Stimulated activated naive CD8-positive, alpha-beta T cell treated with anti-CD3 and anti-CD28 coated beads, Interleukin-15, amount 100 ng/mL, for 72 hours (primary cell): ENCODE measurements at regions not wholly inside any gene's neighbourhood (a gene's known extent, or its start where the extent isn't known, plus 50 kb on each side); places are given as distances from the start of the nearest gene placed in this dataset.

ENCODE experiments used
- ATAC-seq: fragments of 150-1000 bp; cut with Tn5 transposase; 2 replicates; pipeline ENCODE4 v1.10.0; 2021; ENCODE audit warnings: mild to moderate bottlenecking, moderate library complexity
- DNase-seq, 2 donors: peaks; one replicate each; pipeline ENCODE4 v3.0.0; 2021 to 2022
- H3K27ac Mint-ChIP-seq, 2 donors: one replicate each; pipeline ENCODE4 v1.8.0; 2022; ENCODE audit warnings: mild to moderate bottlenecking in 2 of 2, mixed read lengths in 2 of 2, moderate library complexity in 2 of 2
- H3K27me3 Mint-ChIP-seq: one replicate; pipeline ENCODE4 v1.8.0; 2022; ENCODE audit warnings: mixed read lengths
- H3K4me1 Mint-ChIP-seq: one replicate; pipeline ENCODE4 v1.8.0; 2022; ENCODE audit warnings: mild to moderate bottlenecking, mixed read lengths
- H3K4me3 Mint-ChIP-seq, 2 donors: one replicate each; pipeline ENCODE4 v1.8.0; 2022; ENCODE audit warnings: mild to moderate bottlenecking in 2 of 2, mixed read lengths in 2 of 2, moderate library complexity in 1 of 2
- H3K9me3 Mint-ChIP-seq, 2 donors: one replicate each; pipeline ENCODE4 v1.8.0; 2022; ENCODE audit warnings: mixed read lengths in 2 of 2

GRCh38 chr12:30818562-30818961 lies 63.8 kb upstream of the CAPRIN2 start:
- Mint-ChIP-seq H3K27me3 (peaks cover 72% of the 10 kb centered on the region), H3K4me3 (no peak overlapping the region), H3K4me1 (peaks cover 21% of the 10 kb centered on the region), H3K9me3 (no peaks in the 10 kb centered on the region), H3K27ac (no peak overlapping the region)
- no peak for ATAC-seq
- DNase-seq = no peak

- Mint-ChIP-seq H3K4me1 (peaks cover 4% of the 10 kb centered on the region), H3K27me3 (peaks cover 70% of the 10 kb centered on the region), H3K4me3 (no peak overlapping the region), H3K27ac (no peak overlapping the region), H3K9me3 (no peaks in the 10 kb centered on the region)
- no peak for ATAC-seq
- no peak for DNase-seq
These were observed 62.2 kb upstream of the CAPRIN2 start for GRCh38 chr12:30816742-30817465.

- DNase-seq = no peak
- H3K4me3 Mint-ChIP-seq = no peak overlapping the region
- H3K4me1 Mint-ChIP-seq = no peaks in the 10 kb centered on the region
- no peak for ATAC-seq
- H3K27ac Mint-ChIP-seq = no peak overlapping the region
- peaks cover 60% of the 10 kb centered on the region for H3K27me3 Mint-ChIP-seq
- H3K9me3 Mint-ChIP-seq = no peaks in the 10 kb centered on the region
These were observed 59.5 kb upstream of the CAPRIN2 start for GRCh38 chr12:30814295-30814655.

GRCh38 chr12:30813525-30814294 lies 59.0 kb upstream of the CAPRIN2 start:
- H3K27ac Mint-ChIP-seq = no peak overlapping the region
- DNase-seq (no peak), ATAC-seq (peak; percentile 82)
- peaks cover 54% of the 10 kb centered on the region for H3K27me3 Mint-ChIP-seq
- no peaks in the 10 kb centered on the region for H3K9me3 Mint-ChIP-seq
- no peak overlapping the region for H3K4me3 Mint-ChIP-seq
- H3K4me1 Mint-ChIP-seq = no peaks in the 10 kb centered on the region

- H3K4me3 Mint-ChIP-seq = no peak overlapping the region
- DNase-seq = no peak
- peaks cover 57% of the 10 kb centered on the region for H3K27me3 Mint-ChIP-seq
- H3K27ac Mint-ChIP-seq = no peak overlapping the region
- ATAC-seq = no peak
- H3K4me1 Mint-ChIP-seq = no peaks in the 10 kb centered on the region
- H3K9me3 Mint-ChIP-seq = no peaks in the 10 kb centered on the region
These were observed 57.2 kb upstream of the CAPRIN2 start for GRCh38 chr12:30811966-30812365.

GRCh38 chr12:30810918-30811317 lies 56.2 kb upstream of the CAPRIN2 start:
- Mint-ChIP-seq H3K4me1 (no peaks in the 10 kb centered on the region), H3K27me3 (peaks cover 47% of the 10 kb centered on the region), H3K4me3 (no peak overlapping the region), H3K9me3 (no peaks in the 10 kb centered on the region), H3K27ac (no peak overlapping the region)
- DNase-seq = no peak
- ATAC-seq = no peak

- Mint-ChIP-seq H3K27ac (no peak overlapping the region), H3K9me3 (no peaks in the 10 kb centered on the region), H3K27me3 (peaks cover 31% of the 10 kb centered on the region), H3K4me3 (no peak overlapping the region), H3K4me1 (no peaks in the 10 kb centered on the region)
- DNase-seq (no peak), ATAC-seq (no peak)
These were observed 52.9 kb upstream of the CAPRIN2 start for GRCh38 chr12:30807695-30808034.

GRCh38 chr12:30806989-30807694 lies 52.4 kb upstream of the CAPRIN2 start:
- H3K9me3 Mint-ChIP-seq = no peaks in the 10 kb centered on the region
- peak; percentile 70 for ATAC-seq
- no peak overlapping the region for H3K4me3 Mint-ChIP-seq
- H3K27ac Mint-ChIP-seq = no peak overlapping the region
- DNase-seq = peak; percentile 10 to 17
- H3K4me1 Mint-ChIP-seq = no peaks in the 10 kb centered on the region
- peaks cover 26% of the 10 kb centered on the region for H3K27me3 Mint-ChIP-seq

- no peak for ATAC-seq
- Mint-ChIP-seq H3K4me3 (no peak overlapping the region), H3K9me3 (no peaks in the 10 kb centered on the region), H3K27ac (no peak overlapping the region), H3K27me3 (peaks cover 16% of the 10 kb centered on the region), H3K4me1 (no peaks in the 10 kb centered on the region)
- no peak for DNase-seq
These were observed 51.2 kb upstream of the CAPRIN2 start for GRCh38 chr12:30805959-30806358.
